Neural progenitor cell (in vitro differentiated cells): ENCODE measurements at regions not wholly inside any gene's neighbourhood (a gene's known extent, or its start where the extent isn't known, plus 50 kb on each side); places are given as distances from the start of the nearest gene placed in this dataset.

ENCODE experiments used
- EZH2 ChIP-seq: fragments of 200-600 bp; sonication (generic); IDR thresholded peaks from 2 replicates; pipeline ENCODE4 v1.6.1; 2017; ENCODE audit warnings: antibody characterized with exemption, mild to moderate bottlenecking, moderate library complexity
- EZH2phosphoT487 ChIP-seq: fragments of 200-600 bp; sonication (generic); IDR thresholded peaks from 2 replicates; pipeline ENCODE4 v1.6.1; 2017; ENCODE audit warnings: antibody characterized with exemption

DNA sequence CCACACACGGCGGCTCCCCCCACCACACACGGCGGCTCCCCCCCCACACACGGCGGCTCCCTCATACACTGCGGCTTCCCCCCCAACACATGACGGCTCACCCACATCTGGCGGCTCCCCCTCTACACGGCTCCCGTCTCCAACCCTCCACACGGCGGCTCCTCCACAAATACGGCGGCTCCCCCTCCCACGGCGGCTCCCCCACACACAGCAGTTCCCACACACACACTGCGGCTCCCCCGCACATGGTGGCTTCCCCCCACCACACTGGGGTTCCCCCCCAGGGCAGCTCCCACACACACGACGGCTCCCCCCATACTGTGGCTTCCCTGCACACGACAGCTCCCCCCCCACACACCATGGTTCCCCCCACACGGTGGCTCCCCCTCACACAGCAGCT, 98.0 kb downstream of the TTLL2 start:
- TF ChIP-seq EZH2 = no peak
- no peak for TF ChIP-seq EZH2phosphoT487
